ENCODE measurements at regions not wholly inside any gene's neighbourhood (a gene's known extent, or its start where the extent isn't known, plus 50 kb on each side); places are given as distances from the start of the nearest gene placed in this dataset.

GRCh38 chr3:194982472-194982871 is 288.5 kb downstream of the XXYLT1 start:
- H3K27ac ChIP-seq (ENCODE audit: insufficient read depth, low read length): no peak overlapping the region
- no peak for TF ChIP-seq CTCF (conservative IDR thresholded peaks at IDR 0.05; ENCODE audit: low read depth, low read length)
- TF ChIP-seq MXI1 (IDR thresholded peaks at IDR 0.05; ENCODE audit: borderline replicate concordance, low read depth, low read length): no peak
- TF ChIP-seq NFE2L2 (IDR thresholded peaks at IDR 0.05; ENCODE audit: low read depth, low read length): no peak
- no peak for TF ChIP-seq FOS (IDR thresholded peaks at IDR 0.05; ENCODE audit: low read depth, low read length)
- TF ChIP-seq MAZ (IDR thresholded peaks at IDR 0.05; ENCODE audit: borderline replicate concordance, low read depth, low read length): no peak
- no peak for TF ChIP-seq RFX5 (IDR thresholded peaks at IDR 0.05; ENCODE audit: low read depth, low read length)
- TF ChIP-seq BHLHE40 (IDR thresholded peaks at IDR 0.05; ENCODE audit: low read depth, low read length): no peak
- no peak for TF ChIP-seq MAFK (IDR thresholded peaks at IDR 0.05; ENCODE audit: low read depth, low read length)
- no peak for TF ChIP-seq RCOR1 (IDR thresholded peaks at IDR 0.05; ENCODE audit: insufficient replicate concordance, low read length)
- TF ChIP-seq USF2 (IDR thresholded peaks at IDR 0.05; ENCODE audit: low read depth, low read length): no peak
- TF ChIP-seq CHD1 (IDR thresholded peaks at IDR 0.05; ENCODE audit: low read depth, low read length): no peak
- no peak for TF ChIP-seq CEBPB (IDR thresholded peaks at IDR 0.05; ENCODE audit: low read depth, low read length)
- TF ChIP-seq RAD21 (IDR thresholded peaks at IDR 0.05; ENCODE audit: low read length): no peak
- TF ChIP-seq, protein P1, sequence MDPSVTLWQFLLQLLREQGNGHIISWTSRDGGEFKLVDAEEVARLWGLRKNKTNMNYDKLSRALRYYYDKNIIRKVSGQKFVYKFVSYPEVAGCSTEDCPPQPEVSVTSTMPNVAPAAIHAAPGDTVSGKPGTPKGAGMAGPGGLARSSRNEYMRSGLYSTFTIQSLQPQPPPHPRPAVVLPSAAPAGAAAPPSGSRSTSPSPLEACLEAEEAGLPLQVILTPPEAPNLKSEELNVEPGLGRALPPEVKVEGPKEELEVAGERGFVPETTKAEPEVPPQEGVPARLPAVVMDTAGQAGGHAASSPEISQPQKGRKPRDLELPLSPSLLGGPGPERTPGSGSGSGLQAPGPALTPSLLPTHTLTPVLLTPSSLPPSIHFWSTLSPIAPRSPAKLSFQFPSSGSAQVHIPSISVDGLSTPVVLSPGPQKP (IDR thresholded peaks at IDR 0.05; ENCODE audit: borderline replicate concordance, low read depth, low read length): no peak
- no peak overlapping the region for H3K56ac ChIP-seq (ENCODE audit: extremely low read depth, insufficient read depth, low read length)
- H3K14ac ChIP-seq (replicated peaks; ENCODE audit: low read depth, low read length): no peak overlapping the region
- no peak overlapping the region for H2BK120ac ChIP-seq (ENCODE audit: low read depth, low read length)
- no peaks in the 10 kb centered on the region for H3K79me1 ChIP-seq (ENCODE audit: low read depth in 1 of 2, low read length in 2 of 2)
- no peak overlapping the region for H2BK20ac ChIP-seq (ENCODE audit: low read depth, low read length)
- peaks cover 3% of the 10 kb centered on the region; the same call in 1 of the 2 replicates for H3K9me3 ChIP-seq (ENCODE audit: control insufficient read depth, insufficient read depth, low read length)
- H4K91ac ChIP-seq (ENCODE audit: insufficient read depth, low read depth, low read length): no peak overlapping the region
- H3K4me3 ChIP-seq (ENCODE audit: insufficient read depth, low read depth, low read length): no peak overlapping the region
- H2BK5ac ChIP-seq (ENCODE audit: low read depth, low read length, poor library complexity, severe bottlenecking): no peak overlapping the region
- H3K9ac ChIP-seq (ENCODE audit: low read depth, low read length): no peak overlapping the region
- no peaks in the 10 kb centered on the region for H4K20me1 ChIP-seq (ENCODE audit: insufficient read depth, low read length)
- intact Hi-C loops (cut with micrococcal nuclease) (no loop called here), dilution Hi-C loops (cut with HindIII; ENCODE audit: low sequenced_read_pairs, unreplicated experiment) (no loop called here), in situ Hi-C loops (cut with MboI; ENCODE audit: low sequenced_read_pairs) (no loop called here)
- no peak overlapping the region for H3K23ac ChIP-seq (ENCODE audit: low read depth, low read length)
- H3K4me2 ChIP-seq (ENCODE audit: low read depth, low read length): no peak overlapping the region
- DNase-seq (no peak), ATAC-seq (ENCODE audit: low read depth) (no peak)
- no peaks in the 10 kb centered on the region for H3K36me3 ChIP-seq (ENCODE audit: control insufficient read depth, insufficient read depth, low read length)
- BruUV-seq (replicated peaks): no TSS peak
- H3K4ac ChIP-seq (ENCODE audit: low read depth, low read length): no peak overlapping the region
- ChIA-PET POLR2A (ENCODE audit: unreplicated experiment) (no interaction called here), CTCF (no interaction called here)
- no peak overlapping the region for H4K8ac ChIP-seq (ENCODE audit: low read depth in 2 of 2, low read length in 2 of 2)
- no peaks in the 10 kb centered on the region for H3K9me1 ChIP-seq (ENCODE audit: insufficient read depth, low read length)
- no CpG with 5 or more reads among the region's 3 CpGs for WGBS, 2 experiments (ENCODE audit: extremely low coverage in 2 of 2, insufficient read length in 1 of 2)
- H3K18ac ChIP-seq (ENCODE audit: low read depth, low read length): no peak overlapping the region
- no peak overlapping the region for H2AK5ac ChIP-seq (ENCODE audit: low read depth, low read length)
- no peak overlapping the region for H2AFZ ChIP-seq (replicated peaks; ENCODE audit: low read length, poor library complexity)
- no peak overlapping the region for H2AK9ac ChIP-seq (replicated peaks; ENCODE audit: low read depth, low read length, poor library complexity)
- no peak overlapping the region for H2BK15ac ChIP-seq (ENCODE audit: low read depth, low read length)
- no peak overlapping the region for H4K5ac ChIP-seq (ENCODE audit: low read depth, low read length)
- no peaks in the 10 kb centered on the region for H3K4me1 ChIP-seq (ENCODE audit: control insufficient read depth, insufficient read depth, low read length)
- peaks cover 19% of the 10 kb centered on the region for H3K27me3 ChIP-seq (ENCODE audit: control insufficient read depth, insufficient read depth, low read length)

Measured in IMR-90 (cell line).